SKM-1 (cell line): ENCODE measurements at regions not wholly inside any gene's neighbourhood (a gene's known extent, or its start where the extent isn't known, plus 50 kb on each side); places are given as distances from the start of the nearest gene placed in this dataset.
"Not testable (repeated sequence)": the region's sequence is repeated elsewhere in the genome, so short reads cannot be mapped to it uniquely, and the experiment has no call there.

Experiments used
- DNase-seq: peaks from one replicate; lab custom pipeline; 2025; ENCODE audit not compliant: unreplicated experiment; lab: John Stamatoyannopoulos, UW

GRCh38 chr15:100766243-100767000, 113.2 kb upstream of the ALDH1A3 start:
- no peak for DNase-seq

- no peak for DNase-seq
These were observed 112.4 kb upstream of the ALDH1A3 start for GRCh38 chr15:100767001-100767825.

DNA sequence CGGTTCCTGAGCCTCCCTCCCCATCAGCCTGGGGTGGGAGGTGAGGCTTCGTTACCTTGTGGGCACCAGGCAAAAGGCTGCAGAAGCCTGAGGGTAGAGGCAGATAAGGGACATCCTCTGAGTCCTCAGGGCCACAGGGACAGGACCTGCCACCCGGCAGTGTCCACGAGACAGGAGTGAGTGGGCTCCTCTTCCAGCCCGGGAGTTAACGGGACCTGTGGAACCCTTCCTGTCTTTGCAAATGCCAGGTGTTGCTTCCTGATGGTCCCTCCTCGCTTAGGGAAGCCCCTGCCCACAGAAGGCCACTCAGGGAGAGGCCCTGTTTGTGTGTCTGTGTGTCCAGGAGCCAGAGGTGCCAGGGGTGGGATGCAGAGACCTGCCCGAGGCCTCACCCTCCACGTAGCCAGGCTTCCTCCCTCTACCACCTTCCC, 111.1 kb upstream of the ALDH1A3 start:
- DNase-seq, result no peak

- no peak for DNase-seq
These were observed 110.3 kb upstream of the ALDH1A3 start for GRCh38 chr15:100769043-100769974.

- no peak for DNase-seq
These were observed 109.7 kb upstream of the ALDH1A3 start for GRCh38 chr15:100769975-100770340.

- no peak for DNase-seq
These were observed 108.7 kb upstream of the ALDH1A3 start for GRCh38 chr15:100770661-100771584.

DNA sequence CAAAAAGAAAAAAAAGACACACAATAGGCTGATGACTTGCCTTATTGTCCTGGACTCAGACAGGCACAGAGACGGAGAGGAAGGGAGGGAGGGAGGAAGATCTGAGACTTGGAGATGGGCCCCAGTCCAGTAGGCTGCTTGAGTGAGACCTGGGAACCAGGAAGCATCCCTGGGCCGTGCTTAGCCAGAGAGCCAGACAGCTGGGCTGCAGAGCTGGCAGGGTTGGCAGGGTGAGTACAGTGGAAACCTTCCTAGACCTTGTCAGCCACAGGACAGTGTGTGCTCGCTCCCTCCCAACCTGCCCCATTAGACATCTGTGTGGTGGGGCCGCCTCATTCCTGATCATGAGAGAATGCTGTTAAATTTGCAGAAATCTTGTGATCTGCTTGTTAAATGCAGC, 107.9 kb upstream of the ALDH1A3 start:
- no peak for DNase-seq

GRCh38 chr15:100772478-100772877, 107.2 kb upstream of the ALDH1A3 start:
- DNase-seq, result no peak

- no peak for DNase-seq
These were observed 106.6 kb upstream of the ALDH1A3 start for GRCh38 chr15:100772892-100773520.

GRCh38 chr15:100774044-100774443, 105.6 kb upstream of the ALDH1A3 start:
- DNase-seq, result not testable (repeated sequence)

- DNase-seq, result no peak
These were observed 103.9 kb upstream of the ALDH1A3 start for GRCh38 chr15:100775581-100776185.

GRCh38 chr15:100777821-100778220, 101.8 kb upstream of the ALDH1A3 start:
- DNase-seq, result no peak

GRCh38 chr15:100778831-100779288, 100.8 kb upstream of the ALDH1A3 start:
- no peak for DNase-seq

DNA sequence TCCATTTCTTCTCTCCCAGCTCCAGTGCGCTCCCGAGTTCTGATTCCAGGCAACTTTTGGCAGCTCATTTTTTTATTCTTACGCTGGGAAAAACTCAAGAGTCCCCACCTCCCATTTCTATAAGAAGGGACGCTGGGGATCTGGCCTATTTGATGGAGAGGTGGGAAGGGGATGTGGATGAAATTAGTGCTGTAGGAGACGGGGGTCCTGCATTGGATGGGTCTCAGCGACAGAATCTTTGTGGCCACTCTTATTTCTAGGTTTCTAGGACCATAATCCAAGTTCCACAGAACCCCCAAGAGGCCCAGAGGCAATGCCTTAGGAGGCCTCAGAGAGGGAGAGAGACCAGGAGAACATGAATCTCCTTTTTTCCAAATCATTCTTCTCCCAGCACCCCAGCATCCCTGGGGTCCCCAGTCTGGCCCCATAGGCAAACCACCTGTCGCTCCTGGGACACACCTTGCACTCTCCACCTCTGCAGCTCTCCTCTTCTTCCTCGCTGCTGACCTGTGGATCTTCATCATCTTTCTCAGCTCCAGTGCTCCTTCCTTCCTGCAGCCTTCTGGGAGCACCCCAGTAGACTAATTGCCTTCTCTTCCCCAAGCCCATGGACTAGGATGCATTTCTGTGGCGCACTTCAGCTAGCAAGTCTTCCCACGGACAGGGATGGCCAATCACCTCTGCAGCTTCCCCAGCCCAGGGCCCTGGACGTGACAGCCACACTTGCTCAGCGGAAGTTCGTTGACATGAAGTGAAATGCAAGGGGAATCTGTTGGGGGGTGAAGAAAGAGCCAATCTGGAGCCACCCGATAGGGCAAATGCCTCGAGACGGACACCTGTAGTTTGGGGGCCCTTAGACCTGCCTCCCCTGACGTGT, 100.1 kb upstream of the ALDH1A3 start:
- no peak for DNase-seq

- DNase-seq, result no peak
These were observed 99.3 kb upstream of the ALDH1A3 start for GRCh38 chr15:100780208-100780800.

- no peak for DNase-seq
These were observed 98.3 kb upstream of the ALDH1A3 start for GRCh38 chr15:100781061-100781960.
